Mammary epithelial cell (primary cell): ENCODE measurements at regions not wholly inside any gene's neighbourhood (a gene's known extent, or its start where the extent isn't known, plus 50 kb on each side); places are given as distances from the start of the nearest gene placed in this dataset.

ENCODE experiments used
- CTCF ChIP-seq, 2 donors: IDR thresholded peaks in 1 of 2; conservative IDR thresholded peaks in 1 of 2; 2 replicates each; pipeline ENCODE4 v1.5.1; 2011 to 2012; ENCODE audit warnings: inconsistent platforms in 2 of 2, low read length in 2 of 2, mild to moderate bottlenecking in 2 of 2, control low read depth in 1 of 2, low read depth in 1 of 2; ENCODE audit not compliant: insufficient read depth in 1 of 2; ENCODE audit errors: extremely low read depth in 1 of 2
- EZH2 ChIP-seq: IDR thresholded peaks from 2 replicates; pipeline ENCODE4 v1.6.1; 2012; ENCODE audit warnings: low read length, inconsistent platforms, borderline replicate concordance

DNA sequence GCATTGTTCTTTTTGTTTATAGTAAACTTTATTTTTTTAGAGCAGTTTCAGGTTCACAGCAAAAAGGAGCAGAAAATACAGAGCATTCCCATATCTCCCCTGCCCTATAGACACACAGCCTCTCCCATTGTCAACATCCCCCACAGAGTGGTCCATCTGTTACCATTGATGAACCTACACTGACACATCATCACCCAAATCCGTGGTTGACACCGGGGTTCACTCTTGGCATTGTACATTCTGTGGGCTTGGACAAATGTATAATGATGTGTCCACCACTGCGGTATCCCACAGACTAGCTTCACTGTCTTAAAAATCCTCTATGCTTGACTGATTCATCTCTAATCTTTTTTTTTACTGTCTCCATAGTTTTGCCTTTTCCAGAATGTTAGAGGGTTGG is 120.7 kb upstream of the SPATA31C2 start:
- no peak for TF ChIP-seq CTCF (conservative IDR thresholded peaks at IDR 0.05 in 1 of 2, IDR thresholded peaks at IDR 0.05 in 1 of 2; ENCODE audit: extremely low read depth in 1 of 2, insufficient read depth in 1 of 2, low read depth in 1 of 2, low read length in 2 of 2)
- no peak for TF ChIP-seq EZH2
